ENCODE measurements at regions not wholly inside any gene's neighbourhood (a gene's known extent, or its start where the extent isn't known, plus 50 kb on each side); places are given as distances from the start of the nearest gene placed in this dataset.

DNA sequence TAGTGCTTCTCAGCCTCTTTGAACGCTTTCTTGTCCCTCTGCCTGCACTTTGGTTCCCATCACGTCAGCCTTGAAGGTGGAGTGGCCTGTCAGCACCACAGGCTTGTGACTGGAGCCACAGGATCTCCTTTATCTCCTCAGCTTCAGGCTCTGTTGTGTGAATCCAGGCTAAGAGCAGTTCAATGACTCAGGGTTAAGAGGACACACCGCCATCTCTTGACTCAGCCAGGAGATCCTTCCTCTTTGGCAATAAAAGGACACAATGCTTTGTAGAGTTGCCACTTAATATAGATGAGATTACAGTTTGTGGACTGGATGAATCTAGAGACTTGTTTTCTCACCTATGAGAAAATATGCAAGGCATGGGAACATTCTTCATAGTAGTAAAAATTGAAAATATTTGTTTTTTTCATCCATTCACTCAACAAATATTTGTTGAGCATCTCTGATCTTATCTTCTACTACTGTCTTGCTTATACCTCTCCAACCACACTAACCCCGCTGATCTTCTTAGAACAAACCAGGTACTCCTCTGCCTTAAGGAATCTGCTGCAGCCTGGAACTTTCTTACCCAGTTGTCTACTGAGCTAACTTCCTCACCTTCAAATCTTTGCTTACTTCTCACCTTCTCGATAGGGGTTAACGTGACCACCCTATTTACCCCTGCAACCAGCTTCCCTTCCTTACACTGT, 62.3 kb downstream of the UCHL1 start:
- TF ChIP-seq GATA2 (IDR thresholded peaks at IDR 0.05; ENCODE audit: low read depth, low read length) (no peak), GATA3 (IDR thresholded peaks at IDR 0.05; ENCODE audit: low read depth, low read length) (no peak)

DNA sequence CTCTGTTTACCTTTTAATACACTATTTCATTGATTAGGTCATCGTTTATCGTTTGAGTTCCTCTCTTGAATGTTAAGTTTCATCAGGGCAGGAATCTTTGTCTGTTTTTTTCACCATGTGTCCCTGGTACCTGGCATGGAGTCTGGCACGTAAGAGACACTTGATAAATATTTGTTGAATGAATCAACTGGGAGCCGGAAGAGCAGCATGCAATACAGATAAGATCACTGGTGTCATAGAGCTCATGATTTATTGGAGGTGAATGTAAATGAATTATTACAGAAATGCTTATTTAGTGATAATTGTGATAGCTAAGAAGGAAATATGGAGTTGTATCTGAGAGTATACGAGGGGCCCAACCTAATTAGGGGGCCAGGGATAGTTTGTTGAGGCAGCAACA, 62.8 kb downstream of the UCHL1 start:
- TF ChIP-seq GATA2 (IDR thresholded peaks at IDR 0.05; ENCODE audit: low read depth, low read length) (no peak; the same call in 1 of the 2 replicates), GATA3 (IDR thresholded peaks at IDR 0.05; ENCODE audit: low read depth, low read length) (no peak)

DNA sequence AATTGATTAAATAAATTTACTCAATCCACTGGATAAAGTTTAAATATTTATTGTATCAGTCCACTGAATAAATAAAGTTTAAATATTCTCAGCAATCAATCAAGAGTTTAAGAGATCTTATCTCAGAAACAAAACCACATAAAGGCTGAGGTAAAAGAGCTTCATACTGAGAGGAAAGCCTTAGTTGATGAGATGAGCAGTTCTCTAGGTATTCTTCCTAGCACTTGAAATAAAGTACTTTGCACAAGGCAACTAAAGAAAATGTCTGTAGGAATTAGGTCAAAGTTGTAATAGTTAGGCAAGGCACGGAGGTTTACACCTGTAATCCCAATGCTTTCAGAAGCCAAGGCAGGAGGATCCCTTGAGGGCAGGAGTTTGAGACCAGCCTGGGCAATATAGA, 63.5 kb downstream of the UCHL1 start:
- TF ChIP-seq GATA3 (IDR thresholded peaks at IDR 0.05; ENCODE audit: low read depth, low read length) (no peak), GATA2 (IDR thresholded peaks at IDR 0.05; ENCODE audit: low read depth, low read length) (no peak)

DNA sequence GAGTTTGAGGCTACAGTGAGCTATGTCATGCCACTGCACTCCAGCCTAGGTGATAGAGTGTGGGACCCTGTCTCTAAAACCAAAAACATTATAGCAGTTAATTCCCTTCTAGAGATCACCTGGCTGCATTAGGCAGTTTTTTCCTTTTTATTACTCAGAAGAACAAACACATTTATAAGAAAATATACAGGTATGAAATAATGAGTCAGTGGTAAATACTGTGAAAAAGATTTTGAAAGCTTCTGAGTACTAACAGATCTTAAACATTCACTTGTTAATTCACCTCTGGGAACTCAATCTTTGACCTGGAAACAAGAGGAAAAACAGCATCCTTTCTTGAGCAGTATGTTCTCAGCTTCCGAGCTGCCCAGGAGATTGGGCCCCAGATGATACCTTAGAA, 64.1 kb downstream of the UCHL1 start:
- TF ChIP-seq GATA3 (IDR thresholded peaks at IDR 0.05; ENCODE audit: low read depth, low read length) = no peak
- TF ChIP-seq GATA2 (IDR thresholded peaks at IDR 0.05; ENCODE audit: low read depth, low read length) = no peak

DNA sequence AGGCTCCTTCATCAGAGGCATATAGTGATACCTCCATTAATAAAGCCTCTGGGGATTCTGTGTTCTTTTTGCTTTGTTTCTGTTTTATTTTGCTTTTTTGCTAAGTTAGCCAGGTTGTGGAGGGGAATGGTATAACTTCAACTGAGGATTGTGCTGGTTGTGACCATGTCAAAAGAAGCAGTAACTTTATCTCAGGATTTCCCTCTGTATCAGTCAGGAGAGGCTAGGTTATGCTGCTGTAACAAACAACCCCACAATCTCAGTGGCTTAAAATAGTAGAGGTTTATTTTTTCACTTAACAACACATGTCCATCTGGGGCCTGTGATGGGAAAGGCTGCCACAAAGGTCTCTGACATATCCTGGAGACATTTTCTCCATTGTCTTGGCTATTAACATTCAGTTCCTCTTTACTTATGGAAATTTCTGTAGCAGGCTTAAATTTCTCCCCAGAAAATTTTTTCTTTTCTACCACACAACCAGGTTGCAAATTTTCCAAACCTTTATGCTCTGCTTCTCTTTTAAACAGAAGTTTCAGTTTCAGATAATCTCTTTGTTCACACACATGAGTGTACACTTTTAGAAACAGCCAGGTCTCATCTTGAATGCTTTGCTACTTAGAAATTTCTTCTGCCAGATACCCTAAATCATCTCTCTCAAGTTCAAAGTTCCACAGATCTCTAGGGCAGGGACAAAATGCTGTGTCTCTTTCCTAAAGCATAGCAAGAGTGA, 64.7 kb downstream of the UCHL1 start:
- TF ChIP-seq GATA2 (IDR thresholded peaks at IDR 0.05; ENCODE audit: low read depth, low read length) (no peak), GATA3 (IDR thresholded peaks at IDR 0.05; ENCODE audit: low read depth, low read length) (no peak)

DNA sequence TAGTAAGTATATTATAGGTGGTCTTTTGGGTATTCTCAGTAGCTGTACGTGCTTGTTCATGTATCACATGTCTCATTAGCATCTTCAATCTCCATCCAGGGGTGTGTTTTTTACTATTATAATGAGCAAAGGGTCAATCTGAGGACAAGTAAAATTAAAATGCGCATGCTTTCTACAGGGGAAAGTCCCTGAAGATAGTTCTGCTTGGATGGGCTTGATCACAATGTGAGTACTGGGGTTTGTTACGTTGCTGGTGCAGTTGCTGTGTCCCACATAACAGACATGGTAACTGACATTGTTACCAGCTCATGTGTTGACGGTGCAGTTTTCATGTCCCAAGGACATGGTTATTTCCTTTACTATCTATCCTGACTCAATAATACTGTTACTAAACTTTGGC, 65.9 kb downstream of the UCHL1 start:
- TF ChIP-seq GATA3 (IDR thresholded peaks at IDR 0.05; ENCODE audit: low read depth, low read length) (no peak), GATA2 (IDR thresholded peaks at IDR 0.05; ENCODE audit: low read depth, low read length) (no peak)

DNA sequence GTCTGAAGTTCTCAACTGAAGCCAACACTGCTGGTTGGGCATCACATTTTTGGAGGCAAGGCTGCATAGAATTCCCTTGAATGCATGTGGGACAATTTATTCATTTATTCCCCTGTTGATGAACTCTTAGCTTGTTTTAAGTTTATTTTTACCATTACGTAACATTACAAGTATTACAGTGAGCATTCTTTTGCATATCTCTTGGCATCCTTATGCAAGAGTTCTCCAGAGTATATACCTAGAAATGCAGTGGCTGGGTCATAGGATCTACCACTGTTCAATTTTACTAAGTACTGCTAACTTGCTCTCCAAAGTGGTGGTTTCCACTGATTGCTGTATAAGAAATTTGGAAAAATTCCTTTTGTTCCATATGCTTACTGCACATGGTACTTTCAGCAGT, 66.5 kb downstream of the UCHL1 start:
- TF ChIP-seq GATA2 (IDR thresholded peaks at IDR 0.05; ENCODE audit: low read depth, low read length) = no peak
- no peak for TF ChIP-seq GATA3 (IDR thresholded peaks at IDR 0.05; ENCODE audit: low read depth, low read length)

DNA sequence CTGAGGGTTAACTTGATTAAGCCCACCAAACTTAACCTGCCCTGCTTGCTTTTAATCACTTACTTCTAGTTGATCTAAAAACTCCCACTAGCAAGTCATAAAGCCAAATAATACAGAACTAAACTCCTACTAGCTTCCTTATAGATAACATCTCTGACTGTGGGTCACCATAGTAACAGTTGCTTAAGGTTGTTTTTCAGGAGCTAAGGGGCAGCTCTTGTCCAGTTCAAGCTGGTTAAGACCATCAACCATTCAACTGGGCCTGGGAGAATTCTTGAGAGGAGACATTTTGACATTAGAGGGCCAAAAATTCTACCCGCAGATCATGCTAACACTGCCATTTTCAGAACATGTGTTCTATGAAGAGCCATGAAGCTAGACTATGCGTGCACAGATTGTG, 67.0 kb downstream of the UCHL1 start:
- TF ChIP-seq GATA3 (IDR thresholded peaks at IDR 0.05; ENCODE audit: low read depth, low read length) = no peak
- no peak for TF ChIP-seq GATA2 (IDR thresholded peaks at IDR 0.05; ENCODE audit: low read depth, low read length)

DNA sequence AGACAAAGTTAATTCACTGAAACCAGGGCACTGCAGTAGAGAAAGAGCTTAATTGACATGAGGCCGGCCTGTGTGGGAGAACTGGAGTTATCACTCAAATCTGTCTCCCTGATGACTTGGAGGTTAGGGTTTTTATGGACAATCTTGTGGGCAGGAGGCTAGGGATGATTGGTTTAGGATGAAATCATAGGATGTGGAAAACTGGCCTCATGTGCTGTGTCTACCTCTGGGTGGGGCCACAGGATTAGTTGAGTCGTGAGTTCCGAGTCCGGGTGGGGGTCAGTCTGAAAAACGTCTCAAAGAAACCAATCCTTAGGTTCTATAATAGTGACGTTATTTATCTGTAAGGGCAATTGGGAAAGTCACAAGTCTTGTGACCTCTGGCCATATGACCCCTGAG, 68.1 kb downstream of the UCHL1 start:
- TF ChIP-seq GATA2 (IDR thresholded peaks at IDR 0.05; ENCODE audit: low read depth, low read length) (no peak), GATA3 (IDR thresholded peaks at IDR 0.05; ENCODE audit: low read depth, low read length) (no peak)

DNA sequence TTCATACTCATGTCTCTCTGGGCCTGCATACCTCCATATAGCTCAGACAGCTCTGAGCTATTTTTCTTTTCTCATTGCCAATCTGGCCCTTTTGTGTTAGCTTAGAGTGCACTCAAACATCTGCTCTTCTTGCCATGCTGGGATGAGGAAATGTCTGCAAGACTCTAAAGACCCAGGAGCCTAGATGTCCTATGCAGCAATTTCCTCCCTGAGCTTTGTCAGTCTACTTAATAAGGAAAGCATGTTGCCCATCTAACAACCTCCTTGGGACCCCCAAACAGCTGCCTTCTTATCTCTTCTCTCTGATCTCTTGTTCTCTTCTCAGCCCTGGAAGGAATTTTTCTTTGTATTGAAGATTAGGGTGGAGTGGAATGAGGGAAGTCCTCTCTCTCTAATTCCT, 69.2 kb downstream of the UCHL1 start:
- TF ChIP-seq GATA2 (IDR thresholded peaks at IDR 0.05; ENCODE audit: low read depth, low read length) = no peak
- no peak for TF ChIP-seq GATA3 (IDR thresholded peaks at IDR 0.05; ENCODE audit: low read depth, low read length)

DNA sequence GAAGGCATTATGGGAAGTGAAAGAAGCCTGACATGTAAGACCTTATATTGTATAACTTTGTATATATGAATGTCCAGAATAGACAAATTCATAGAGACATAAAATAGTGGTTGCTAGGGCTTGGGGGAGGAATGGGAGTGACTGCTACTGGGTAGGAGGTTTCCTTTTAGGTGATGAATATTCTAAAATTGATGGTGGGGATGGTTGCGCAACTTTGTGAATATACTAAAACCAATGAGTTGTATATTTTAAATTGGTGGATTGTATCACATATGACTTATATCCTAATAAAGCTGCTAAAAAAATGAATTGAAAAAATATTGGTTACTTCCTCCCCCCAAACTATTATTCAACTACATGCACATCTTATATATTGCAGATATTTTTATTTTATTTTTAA, 70.0 kb downstream of the UCHL1 start:
- TF ChIP-seq GATA2 (IDR thresholded peaks at IDR 0.05; ENCODE audit: low read depth, low read length) = no peak
- TF ChIP-seq GATA3 (IDR thresholded peaks at IDR 0.05; ENCODE audit: low read depth, low read length) = no peak

DNA sequence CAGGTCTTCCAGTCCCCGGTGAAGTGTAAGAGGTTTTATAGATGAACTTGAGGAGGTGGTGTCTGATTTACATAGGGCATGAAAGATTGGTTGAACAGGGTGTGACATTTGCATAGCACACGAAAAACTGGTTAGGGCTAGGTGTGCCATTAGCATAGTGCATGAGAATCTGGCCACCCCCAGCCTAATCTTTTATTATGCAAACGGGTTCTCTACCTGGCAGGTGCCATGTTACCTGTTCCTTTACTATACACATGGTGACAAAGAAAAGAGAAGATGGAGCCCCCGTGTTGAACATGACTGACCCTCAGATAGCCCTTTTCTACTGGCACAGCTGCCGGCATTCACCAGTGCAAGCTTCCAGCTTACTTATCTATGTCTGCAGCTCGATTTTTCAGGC, 71.0 kb downstream of the UCHL1 start:
- TF ChIP-seq GATA2 (IDR thresholded peaks at IDR 0.05; ENCODE audit: low read depth, low read length) (no peak), GATA3 (IDR thresholded peaks at IDR 0.05; ENCODE audit: low read depth, low read length) (no peak)

DNA sequence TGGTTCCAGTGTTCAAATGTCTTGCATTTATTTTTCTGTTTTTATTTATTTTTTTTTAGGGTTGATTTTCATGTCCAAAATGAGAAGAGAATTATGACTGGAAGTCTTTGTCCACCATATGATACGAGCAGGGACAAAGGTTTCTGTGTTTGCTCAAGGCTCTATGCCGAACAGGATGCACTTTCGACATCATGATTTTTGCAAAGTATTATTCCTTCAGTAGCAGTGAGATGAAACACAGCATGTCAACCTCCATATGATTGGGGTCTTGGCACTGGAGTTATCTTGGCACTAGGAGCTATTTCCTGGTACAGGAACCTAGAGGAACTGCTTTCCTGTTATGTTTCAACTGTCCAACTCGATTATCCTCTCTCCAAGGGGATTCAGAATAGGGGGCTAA, 72.6 kb downstream of the UCHL1 start:
- TF ChIP-seq GATA3 (IDR thresholded peaks at IDR 0.05; ENCODE audit: low read depth, low read length) = no peak
- no peak for TF ChIP-seq GATA2 (IDR thresholded peaks at IDR 0.05; ENCODE audit: low read depth, low read length)

DNA sequence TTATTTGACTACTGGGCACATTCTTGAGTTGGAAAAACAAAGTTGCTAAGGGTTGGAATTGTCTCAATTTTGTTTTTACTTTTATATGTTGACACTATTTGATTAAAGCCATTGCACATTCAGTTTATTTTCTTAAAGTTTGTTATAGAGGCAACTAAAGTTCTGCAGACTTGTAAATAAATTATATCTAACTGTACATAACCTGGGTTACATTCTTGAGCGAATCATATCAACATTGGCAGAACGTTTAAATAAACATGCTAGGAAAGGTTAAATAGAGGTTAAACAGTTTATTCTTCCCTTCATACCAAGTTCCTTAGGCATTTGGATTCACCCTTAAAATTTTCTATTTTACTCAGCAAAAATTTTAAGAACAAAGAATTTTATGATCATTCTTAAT, 74.5 kb downstream of the UCHL1 start:
- TF ChIP-seq GATA2 (IDR thresholded peaks at IDR 0.05; ENCODE audit: low read depth, low read length) = no peak
- TF ChIP-seq GATA3 (IDR thresholded peaks at IDR 0.05; ENCODE audit: low read depth, low read length) = no peak

DNA sequence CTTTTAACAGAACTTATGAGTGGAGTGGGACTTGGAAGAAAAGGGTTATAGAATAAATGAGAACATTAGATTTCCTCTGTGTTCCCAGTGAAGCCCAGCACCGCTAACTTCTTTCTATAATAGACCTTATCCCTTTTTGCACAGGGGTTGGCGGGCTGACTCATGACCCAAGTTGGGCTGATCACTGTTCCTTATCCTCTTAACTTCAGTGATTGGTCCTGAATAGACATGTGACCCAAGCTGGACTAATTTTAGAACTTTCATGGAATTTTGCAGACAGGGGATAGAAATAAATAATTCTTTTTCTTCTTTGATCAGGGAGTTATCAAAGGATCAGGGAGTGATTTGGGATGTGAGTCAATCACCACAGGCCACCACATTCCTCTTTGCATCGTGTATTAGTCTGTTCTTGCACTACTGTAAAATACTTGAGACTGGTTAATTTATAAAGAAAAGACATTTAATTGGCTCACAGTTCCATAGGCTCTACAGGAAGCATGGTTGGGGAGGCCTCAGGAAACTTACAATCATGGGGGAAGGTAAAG, 75.9 kb downstream of the UCHL1 start:
- TF ChIP-seq GATA3 (IDR thresholded peaks at IDR 0.05; ENCODE audit: low read depth, low read length) (no peak), GATA2 (IDR thresholded peaks at IDR 0.05; ENCODE audit: low read depth, low read length) (no peak)
